DOHH2 (cell line): ENCODE measurements at regions not wholly inside any gene's neighbourhood (a gene's known extent, or its start where the extent isn't known, plus 50 kb on each side); places are given as distances from the start of the nearest gene placed in this dataset.
"Not testable (repeated sequence)": the region's sequence is repeated elsewhere in the genome, so short reads cannot be mapped to it uniquely, and the experiment has no call there.

Source experiments
- H3F3A ChIP-seq: fragments of 200-600 bp; sonication (generic), shearing (Covaris generic); 2 replicates; pipeline ENCODE4 v1.6.0; 2016; ENCODE audit warnings: antibody characterized with exemption, mild to moderate bottlenecking; ENCODE audit not compliant: control insufficient read depth, insufficient read depth
- H3K27ac ChIP-seq: fragments of 200-600 bp; sonication (generic); 2 replicates; pipeline ENCODE4 v1.5.1; 2014; ENCODE audit warnings: low read depth, mild to moderate bottlenecking, low read length, moderate library complexity
- H3K27me3 ChIP-seq: fragments of 200-600 bp; sonication (generic); 2 replicates; pipeline ENCODE4 v1.6.1; 2014; ENCODE audit warnings: mild to moderate bottlenecking, low read length, mixed read lengths; ENCODE audit not compliant: control insufficient read depth
- H3K36me3 ChIP-seq: fragments of 200-600 bp; sonication (generic); 2 replicates; pipeline ENCODE4 v1.6.1; 2014; ENCODE audit warnings: mild to moderate bottlenecking, low read length, moderate library complexity, mixed read lengths; ENCODE audit not compliant: control insufficient read depth
- H3K4me1 ChIP-seq: fragments of 200-600 bp; sonication (generic); 2 replicates; pipeline ENCODE4 v1.6.1; 2014; ENCODE audit warnings: mild to moderate bottlenecking, low read length, mixed read lengths; ENCODE audit not compliant: control insufficient read depth
- H3K4me2 ChIP-seq: fragments of 200-600 bp; sonication (generic); 2 replicates; pipeline ENCODE4 v1.6.0; 2014; ENCODE audit warnings: mild to moderate bottlenecking, low read length, moderate library complexity
- H3K4me3 ChIP-seq: fragments of 200-600 bp; sonication (generic); 2 replicates; pipeline ENCODE4 v1.5.1; 2014; ENCODE audit warnings: mild to moderate bottlenecking, low read length, mixed read lengths
- H3K79me2 ChIP-seq: fragments of 200-600 bp; sonication (generic); 2 replicates; pipeline ENCODE4 v1.6.1; 2014; ENCODE audit warnings: mild to moderate bottlenecking, low read length, mixed read lengths; ENCODE audit not compliant: control insufficient read depth
- H3K9me2 ChIP-seq: fragments of 200-600 bp; sonication (generic); replicated peaks from 2 replicates; pipeline ENCODE4 v1.6.1; 2014; ENCODE audit warnings: mild to moderate bottlenecking, low read length, mixed read lengths; ENCODE audit not compliant: control insufficient read depth
- H3K9me3 ChIP-seq: fragments of 200-600 bp; sonication (generic); 2 replicates; pipeline ENCODE4 v1.6.1; 2014; ENCODE audit warnings: antibody characterized with exemption, low read length, mixed read lengths; ENCODE audit not compliant: control insufficient read depth, insufficient read depth
- H4K20me1 ChIP-seq: fragments of 200-600 bp; sonication (generic); 2 replicates; pipeline ENCODE4 v1.6.0; 2014; ENCODE audit warnings: low read depth, mild to moderate bottlenecking, antibody characterized with exemption, low read length, moderate library complexity; ENCODE audit not compliant: control insufficient read depth, insufficient read depth
- CTCF ChIP-seq: fragments of 200-600 bp; sonication (generic); IDR thresholded peaks from one replicate; pipeline ENCODE4 v1.5.1; 2014; ENCODE audit warnings: antibody characterized with exemption, mild to moderate bottlenecking, low read depth, low read length; ENCODE audit not compliant: poor library complexity, severe bottlenecking
- EZH2phosphoT487 ChIP-seq: fragments of 200-600 bp; sonication (generic); IDR thresholded peaks from 2 replicates; pipeline ENCODE4 v1.6.1; 2017; ENCODE audit warnings: borderline replicate concordance, mild to moderate bottlenecking, antibody characterized with exemption, low read length, moderate library complexity, mixed read lengths

- no peak for TF ChIP-seq EZH2phosphoT487
- no peak for TF ChIP-seq CTCF
- Histone ChIP-seq H3F3A (no peaks in the 10 kb centered on the region), H3K79me2 (no peaks in the 10 kb centered on the region), H3K4me2 (no peak overlapping the region), H4K20me1 (no peaks in the 10 kb centered on the region), H3K9me2 (no peaks in the 10 kb centered on the region), H3K9me3 (peaks cover 8% of the 10 kb centered on the region; the same call in 1 of the 2 replicates), H3K27ac (no peak overlapping the region), H3K27me3 (no peaks in the 10 kb centered on the region), H3K36me3 (no peaks in the 10 kb centered on the region), H3K4me1 (peaks cover 6% of the 10 kb centered on the region), H3K4me3 (no peak overlapping the region)
These were observed 1429.5 kb upstream of the ACVR2A start for GRCh38 chr2:146415291-146415690.

- H3K9me3 ChIP-seq = peaks cover 8% of the 10 kb centered on the region; the same call in 1 of the 2 replicates
- no peak overlapping the region for H3K4me2 ChIP-seq
- no peaks in the 10 kb centered on the region for H3K79me2 ChIP-seq
- no peaks in the 10 kb centered on the region for H4K20me1 ChIP-seq
- H3K27ac ChIP-seq = no peak overlapping the region
- H3K4me3 ChIP-seq = no peak overlapping the region
- H3F3A ChIP-seq = no peaks in the 10 kb centered on the region
- H3K36me3 ChIP-seq = no peaks in the 10 kb centered on the region
- H3K9me2 ChIP-seq = no peaks in the 10 kb centered on the region
- no peaks in the 10 kb centered on the region for H3K27me3 ChIP-seq
- H3K4me1 ChIP-seq = peaks cover 6% of the 10 kb centered on the region
- no peak for TF ChIP-seq EZH2phosphoT487
- no peak for TF ChIP-seq CTCF
These were observed 1430.4 kb upstream of the ACVR2A start for GRCh38 chr2:146414456-146414855.

GRCh38 chr2:146413086-146413610, 1431.7 kb upstream of the ACVR2A start:
- peaks cover 8% of the 10 kb centered on the region; the same call in 1 of the 2 replicates for H3K9me3 ChIP-seq
- H3K9me2 ChIP-seq = no peaks in the 10 kb centered on the region
- H3K79me2 ChIP-seq = no peaks in the 10 kb centered on the region
- H3K36me3 ChIP-seq = no peaks in the 10 kb centered on the region
- no peak overlapping the region for H3K4me3 ChIP-seq
- H3K27ac ChIP-seq = no peak overlapping the region
- no peaks in the 10 kb centered on the region for H3K27me3 ChIP-seq
- no peaks in the 10 kb centered on the region for H4K20me1 ChIP-seq
- H3F3A ChIP-seq = no peaks in the 10 kb centered on the region
- no peak for TF ChIP-seq CTCF
- TF ChIP-seq EZH2phosphoT487 = no peak
- peaks cover 6% of the 10 kb centered on the region for H3K4me1 ChIP-seq
- no peak overlapping the region for H3K4me2 ChIP-seq

- Histone ChIP-seq H3K9me3 (peaks cover 8% of the 10 kb centered on the region; the same call in 1 of the 2 replicates), H3K27me3 (no peaks in the 10 kb centered on the region), H3K4me1 (peaks cover 6% of the 10 kb centered on the region), H3K4me2 (no peak overlapping the region), H3K9me2 (no peaks in the 10 kb centered on the region), H3K27ac (no peak overlapping the region), H3K4me3 (no peak overlapping the region), H3F3A (no peaks in the 10 kb centered on the region), H4K20me1 (no peaks in the 10 kb centered on the region), H3K79me2 (no peaks in the 10 kb centered on the region), H3K36me3 (no peaks in the 10 kb centered on the region)
- TF ChIP-seq CTCF (peak; percentile 32), EZH2phosphoT487 (no peak)
These were observed 1432.2 kb upstream of the ACVR2A start for GRCh38 chr2:146412625-146413024.

GRCh38 chr2:146405402-146406309, 1439.2 kb upstream of the ACVR2A start:
- not testable (repeated sequence) for H3K4me2 ChIP-seq, H3K9me2 ChIP-seq, H3K27ac ChIP-seq, H4K20me1 ChIP-seq, H3K27me3 ChIP-seq, H3K4me3 ChIP-seq, H3F3A ChIP-seq, H3K36me3 ChIP-seq, H3K4me1 ChIP-seq, H3K79me2 ChIP-seq
- H3K9me3 ChIP-seq = peaks cover 11% of the 10 kb centered on the region; the same call in 1 of the 2 replicates
